ENCODE measurements at regions not wholly inside any gene's neighbourhood (a gene's known extent, or its start where the extent isn't known, plus 50 kb on each side); places are given as distances from the start of the nearest gene placed in this dataset.

GRCh38 chr15:99504823-99505551 lies 60.8 kb upstream of the MEF2A start:
- ChIA-PET CTCF (interaction anchor here (0.9 kb wide), 1 partner anchor 199 kb away, joined by 3 read pairs; no protein-coding TSS in a partner anchor), POLR2A (no interaction called here)
- Histone ChIP-seq H3K27me3 (replicated peaks; ENCODE audit: control insufficient read depth, insufficient read depth, low read length) (no peaks in the 10 kb centered on the region), H3K9me3 (no peaks in the 10 kb centered on the region), H3K4me3 (ENCODE audit: low read depth, low read length) (no peak overlapping the region), H3K36me3 (ENCODE audit: control insufficient read depth, insufficient read depth, low read length) (no peaks in the 10 kb centered on the region), H3K4me1 (no peaks in the 10 kb centered on the region)
- intact Hi-C loops (cut with micrococcal nuclease; ENCODE audit: unreplicated experiment) = loop anchor here (5.0 kb wide), 1 partner anchor 197 kb away; no protein-coding TSS in a partner anchor
- Mint-ChIP-seq H3K4me3 (ENCODE audit: unreplicated experiment) (no peak overlapping the region), H3K27ac (ENCODE audit: unreplicated experiment) (no peak overlapping the region), H3K36me3 (ENCODE audit: insufficient read depth, unreplicated experiment) (no peaks in the 10 kb centered on the region), H3K9me3 (ENCODE audit: unreplicated experiment) (no peaks in the 10 kb centered on the region), H3K27me3 (ENCODE audit: insufficient read depth, unreplicated experiment) (peaks cover 12% of the 10 kb centered on the region), H3K4me1 (ENCODE audit: low read depth, unreplicated experiment) (no peaks in the 10 kb centered on the region)
- DNase-seq = no peak
- BruUV-seq (replicated peaks) = no TSS peak
- TF ChIP-seq CTCF (IDR thresholded peaks at IDR 0.05; ENCODE audit: insufficient read depth in 1 of 2, low read depth in 1 of 2, low read length in 1 of 2, severe bottlenecking in 1 of 2, unreplicated experiment in 1 of 2) = peak in 1 of 2 experiments; percentile 16

DNA sequence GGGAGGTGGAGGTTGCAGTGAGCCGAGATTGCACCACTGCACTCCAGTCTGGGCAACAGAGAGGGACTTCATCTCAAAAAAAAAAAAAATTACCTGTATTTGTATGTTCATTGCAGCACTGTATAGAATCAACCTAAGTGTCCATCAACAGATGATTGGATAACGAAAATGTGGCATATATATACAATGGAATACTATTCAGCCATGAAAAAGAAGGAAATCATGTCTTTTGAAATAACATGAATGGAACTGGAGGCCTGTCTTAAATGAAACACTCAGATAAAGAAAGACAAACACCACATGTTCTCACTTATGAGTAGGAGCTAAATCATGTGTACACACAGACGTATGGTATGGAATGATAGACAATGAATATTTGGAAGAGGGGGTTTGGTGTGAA lies 59.4 kb upstream of the MEF2A start:
- Mint-ChIP-seq H3K4me1 (ENCODE audit: low read depth, unreplicated experiment) (no peaks in the 10 kb centered on the region), H3K27ac (ENCODE audit: unreplicated experiment) (no peak overlapping the region), H3K9me3 (ENCODE audit: unreplicated experiment) (no peaks in the 10 kb centered on the region), H3K4me3 (ENCODE audit: unreplicated experiment) (no peak overlapping the region), H3K27me3 (ENCODE audit: insufficient read depth, unreplicated experiment) (peaks cover 11% of the 10 kb centered on the region), H3K36me3 (ENCODE audit: insufficient read depth, unreplicated experiment) (no peaks in the 10 kb centered on the region)
- Histone ChIP-seq H3K9me3 (no peaks in the 10 kb centered on the region), H3K36me3 (ENCODE audit: control insufficient read depth, insufficient read depth, low read length) (no peaks in the 10 kb centered on the region), H3K27me3 (replicated peaks; ENCODE audit: control insufficient read depth, insufficient read depth, low read length) (no peaks in the 10 kb centered on the region), H3K4me3 (ENCODE audit: low read depth, low read length) (no peak overlapping the region), H3K4me1 (no peaks in the 10 kb centered on the region)
- no peak for TF ChIP-seq CTCF (IDR thresholded peaks at IDR 0.05; ENCODE audit: insufficient read depth in 1 of 2, low read depth in 1 of 2, low read length in 1 of 2, severe bottlenecking in 1 of 2, unreplicated experiment in 1 of 2)
- POLR2A ChIA-PET = no interaction called here
- CTCF ChIA-PET = no interaction called here
- no peak for DNase-seq
- BruUV-seq (replicated peaks) = no TSS peak
- intact Hi-C loops (cut with micrococcal nuclease; ENCODE audit: unreplicated experiment) = loop anchor here (5.0 kb wide), 1 partner anchor 196 kb away; no protein-coding TSS in a partner anchor

- Mint-ChIP-seq H3K9me3 (ENCODE audit: unreplicated experiment) (no peaks in the 10 kb centered on the region), H3K27ac (ENCODE audit: unreplicated experiment) (no peak overlapping the region), H3K36me3 (ENCODE audit: insufficient read depth, unreplicated experiment) (no peaks in the 10 kb centered on the region), H3K4me3 (ENCODE audit: unreplicated experiment) (no peak overlapping the region), H3K4me1 (ENCODE audit: low read depth, unreplicated experiment) (no peaks in the 10 kb centered on the region), H3K27me3 (ENCODE audit: insufficient read depth, unreplicated experiment) (peaks cover 10% of the 10 kb centered on the region)
- ChIA-PET POLR2A (no interaction called here), CTCF (interaction anchor here (0.5 kb wide), 1 partner anchor 24 kb away, joined by 3 read pairs; no protein-coding TSS in a partner anchor)
- intact Hi-C loops (cut with micrococcal nuclease; ENCODE audit: unreplicated experiment) = loop anchor here (5.0 kb wide), 1 partner anchor 195 kb away; no protein-coding TSS in a partner anchor
- Histone ChIP-seq H3K9me3 (no peaks in the 10 kb centered on the region), H3K27me3 (replicated peaks; ENCODE audit: control insufficient read depth, insufficient read depth, low read length) (no peaks in the 10 kb centered on the region), H3K4me1 (no peaks in the 10 kb centered on the region), H3K4me3 (ENCODE audit: low read depth, low read length) (no peak overlapping the region), H3K36me3 (ENCODE audit: control insufficient read depth, insufficient read depth, low read length) (no peaks in the 10 kb centered on the region)
- BruUV-seq (replicated peaks) = no TSS peak
- DNase-seq = no peak
- TF ChIP-seq CTCF (IDR thresholded peaks at IDR 0.05; ENCODE audit: insufficient read depth in 1 of 2, low read depth in 1 of 2, low read length in 1 of 2, severe bottlenecking in 1 of 2, unreplicated experiment in 1 of 2) = no peak
Measured at GRCh38 chr15:99507016-99507503, 58.7 kb upstream of the MEF2A start.

All from Caco-2 (cell line).